Endodermal cell (in vitro differentiated cells): ENCODE measurements at regions not wholly inside any gene's neighbourhood (a gene's known extent, or its start where the extent isn't known, plus 50 kb on each side); places are given as distances from the start of the nearest gene placed in this dataset.

ENCODE experiments used
- DNase-seq: peaks from one replicate; pipeline ENCODE4 v3.0.0-alpha.2; 2017
- H3K27ac ChIP-seq: 2 replicates; pipeline ENCODE4 v1.5.1; 2013; ENCODE audit warnings: mild to moderate bottlenecking, low read depth, low read length, moderate library complexity
- H3K27me3 ChIP-seq: 2 replicates; pipeline ENCODE4 v1.6.1; 2013; ENCODE audit warnings: mild to moderate bottlenecking, low read length, moderate library complexity; ENCODE audit not compliant: insufficient read depth, control insufficient read depth, poor library complexity, severe bottlenecking
- H3K36me3 ChIP-seq: 2 replicates; pipeline ENCODE4 v1.7.0; 2013; ENCODE audit warnings: mild to moderate bottlenecking, low read length, moderate library complexity; ENCODE audit not compliant: control insufficient read depth, insufficient read depth
- H3K4me1 ChIP-seq: one replicate; pipeline ENCODE4 v1.7.0; 2013; ENCODE audit warnings: low read length; ENCODE audit not compliant: control insufficient read depth, insufficient read depth
- H3K4me3 ChIP-seq: 2 replicates; pipeline ENCODE4 v1.5.1; 2013; ENCODE audit warnings: mild to moderate bottlenecking, low read length, moderate library complexity
- H3K9ac ChIP-seq: 2 replicates; pipeline ENCODE4 v1.6.1; 2013; ENCODE audit warnings: mild to moderate bottlenecking, low read length, moderate library complexity; ENCODE audit not compliant: poor library complexity, severe bottlenecking; ENCODE audit errors: extremely low read depth
- H3K9me3 ChIP-seq: 2 replicates; pipeline ENCODE4 v1.6.1; 2013; ENCODE audit warnings: mild to moderate bottlenecking, low read length, moderate library complexity; ENCODE audit not compliant: control insufficient read depth
- H3K27ac Mint-ChIP-seq: 2 replicates; pipeline ENCODE4 v1.8.0; 2020; ENCODE audit warnings: mixed read lengths
- H3K27me3 Mint-ChIP-seq: 2 replicates; pipeline ENCODE4 v1.8.0; 2021; ENCODE audit warnings: mild to moderate bottlenecking, mixed read lengths; ENCODE audit not compliant: insufficient read depth
- H3K36me3 Mint-ChIP-seq: 2 replicates; pipeline ENCODE4 v1.8.0; 2020; ENCODE audit warnings: low read depth, mixed read lengths
- H3K4me1 Mint-ChIP-seq: 2 replicates; pipeline ENCODE4 v1.8.0; 2020; ENCODE audit warnings: mixed read lengths
- H3K4me3 Mint-ChIP-seq: 2 replicates; pipeline ENCODE4 v1.8.0; 2020; ENCODE audit warnings: mild to moderate bottlenecking, moderate library complexity, mixed read lengths
- H3K9me3 Mint-ChIP-seq: 2 replicates; pipeline ENCODE4 v1.8.0; 2020; ENCODE audit warnings: mild to moderate bottlenecking, mixed read lengths
- CTCF ChIP-seq: fragments of 200-600 bp; sonication (generic); conservative IDR thresholded peaks from 2 replicates; pipeline ENCODE4 v1.5.0; 2021; ENCODE audit warnings: antibody characterized with exemption, mild to moderate bottlenecking
- WGBS, 2 experiments: methylation state at CpG; one replicate each; pipeline versions ENCODE4 v1.1.5 to v1.1.7; 2013; ENCODE audit warnings: missing lambda C conversion rate in 2 of 2, mixed read lengths in 1 of 2; ENCODE audit not compliant: insufficient coverage in 1 of 2, insufficient read length in 1 of 2; 5-methylcytosine and 5-hydroxymethylcytosine counted together

GRCh38 chr1:78214334-78214733 lies 168.6 kb downstream of the GIPC2 start:
- no peak for TF ChIP-seq CTCF
- peak overlapping the region; percentile 13 for H3K4me3 Mint-ChIP-seq
- H3K4me1 Mint-ChIP-seq: peaks cover 33% of the 10 kb centered on the region
- Histone ChIP-seq H3K4me3 (peak overlapping the region; percentile 50), H3K27me3 (no peaks in the 10 kb centered on the region), H3K9me3 (peaks cover 59% of the 10 kb centered on the region), H3K9ac (peak overlapping the region; percentile 9), H3K4me1 (no peaks in the 10 kb centered on the region), H3K27ac (no peak overlapping the region), H3K36me3 (peaks cover 14% of the 10 kb centered on the region)
- DNase-seq: peak; percentile 71
- peaks cover 53% of the 10 kb centered on the region for H3K27me3 Mint-ChIP-seq
- peaks cover 13% of the 10 kb centered on the region for H3K36me3 Mint-ChIP-seq
- H3K27ac Mint-ChIP-seq: peak overlapping the region; percentile 89
- peaks cover 44% of the 10 kb centered on the region for H3K9me3 Mint-ChIP-seq
- WGBS, 2 experiments: 78% methylated on average over 4 of the region's 4 CpGs; no CpG with 5 or more reads in 1 of the 2 experiments

- no peak overlapping the region for H3K27ac ChIP-seq
- Mint-ChIP-seq H3K27me3 (peaks cover 95% of the 10 kb centered on the region), H3K27ac (no peak overlapping the region), H3K4me1 (peaks cover 25% of the 10 kb centered on the region), H3K4me3 (no peak overlapping the region), H3K36me3 (peaks cover 1% of the 10 kb centered on the region), H3K9me3 (peaks cover 22% of the 10 kb centered on the region)
- H3K4me1 ChIP-seq: peaks cover 6% of the 10 kb centered on the region
- WGBS, 2 experiments: 77 to 97% methylated on average over 1 to 5 of the region's 5 CpGs
- DNase-seq: no peak
- H3K9me3 ChIP-seq: peaks cover 30% of the 10 kb centered on the region
- H3K27me3 ChIP-seq: peaks cover 64% of the 10 kb centered on the region
- H3K36me3 ChIP-seq: peaks cover 6% of the 10 kb centered on the region
- H3K4me3 ChIP-seq: no peak overlapping the region
- H3K9ac ChIP-seq: no peak overlapping the region
- no peak for TF ChIP-seq CTCF
These were observed 176.6 kb downstream of the GIPC2 start for GRCh38 chr1:78222225-78222959.

GRCh38 chr1:78222960-78223358 lies 177.2 kb downstream of the GIPC2 start:
- peaks cover 4% of the 10 kb centered on the region for H3K36me3 ChIP-seq
- H3K4me3 Mint-ChIP-seq: no peak overlapping the region
- H3K4me1 Mint-ChIP-seq: peaks cover 31% of the 10 kb centered on the region
- H3K9me3 Mint-ChIP-seq: peaks cover 17% of the 10 kb centered on the region
- no peak for TF ChIP-seq CTCF
- peaks cover 64% of the 10 kb centered on the region for H3K27me3 ChIP-seq
- H3K27me3 Mint-ChIP-seq: peaks cover 93% of the 10 kb centered on the region
- no peak overlapping the region for H3K4me3 ChIP-seq
- H3K27ac Mint-ChIP-seq: no peak overlapping the region
- no peak overlapping the region for H3K27ac ChIP-seq
- H3K9me3 ChIP-seq: peaks cover 26% of the 10 kb centered on the region
- H3K9ac ChIP-seq: no peak overlapping the region
- peaks cover 6% of the 10 kb centered on the region for H3K4me1 ChIP-seq
- DNase-seq: no peak
- H3K36me3 Mint-ChIP-seq: no peaks in the 10 kb centered on the region
